Sigmoid colon (tissue), 4 donors: ENCODE measurements at regions not wholly inside any gene's neighbourhood (a gene's known extent, or its start where the extent isn't known, plus 50 kb on each side); places are given as distances from the start of the nearest gene placed in this dataset.

Experiments
- CTCF ChIP-seq, 4 experiments: fragments of 450-650 bp in 3 of 4; fragments of 200-600 bp in 1 of 4; IDR thresholded peaks; one replicate each; pipeline ENCODE4 v1.5.1; 2016 to 2019; ENCODE audit warnings: antibody characterized with exemption in 4 of 4, mild to moderate bottlenecking in 3 of 4, moderate library complexity in 2 of 4
- EP300 ChIP-seq, 4 donors: sonication (generic); formaldehyde crosslinking; IDR thresholded peaks; one replicate each; pipeline ENCODE4 v1.6.1; 2017; ENCODE audit warnings: antibody characterized with exemption in 4 of 4
- POLR2AphosphoS5 ChIP-seq, 4 donors: sonication (generic); formaldehyde crosslinking; IDR thresholded peaks; one replicate each; pipeline ENCODE4 v1.6.1; 2017; ENCODE audit warnings: antibody characterized with exemption in 4 of 4

- no peak for TF ChIP-seq CTCF (IDR thresholded peaks at IDR 0.05)
- TF ChIP-seq EP300 (IDR thresholded peaks at IDR 0.05): no peak
- TF ChIP-seq POLR2AphosphoS5 (IDR thresholded peaks at IDR 0.05): no peak
Observed at GRCh38 chrY:21003059-21003458, 247.2 kb downstream of the RPS4Y2 start.
